Stomach (tissue), 4 donors: ENCODE measurements at regions not wholly inside any gene's neighbourhood (a gene's known extent, or its start where the extent isn't known, plus 50 kb on each side); places are given as distances from the start of the nearest gene placed in this dataset.

Experiments used
- CTCF ChIP-seq, 7 experiments: fragments of 450-650 bp in 4 of 7; fragments of 200-600 bp in 3 of 7; sonication (generic) in 3 of 7; IDR thresholded peaks; one replicate each; pipeline ENCODE4 v1.5.1; 2016 to 2019; ENCODE audit warnings: antibody characterized with exemption in 7 of 7, control low read depth in 2 of 7, mild to moderate bottlenecking in 1 of 7
- POLR2A ChIP-seq, 4 donors: fragments of 450-650 bp; IDR thresholded peaks; one replicate each; pipeline ENCODE4 v1.6.1; 2016; ENCODE audit warnings: antibody characterized with exemption in 4 of 4, control low read depth in 2 of 4, mild to moderate bottlenecking in 1 of 4, moderate library complexity in 1 of 4

- TF ChIP-seq POLR2A (IDR thresholded peaks at IDR 0.05) (no peak), CTCF (IDR thresholded peaks at IDR 0.05) (no peak)
Measured at GRCh38 chr3:59380146-59380545, 330.3 kb upstream of the CFAP20DC start.
